Natural killer cell (primary cell): ENCODE measurements at regions not wholly inside any gene's neighbourhood (a gene's known extent, or its start where the extent isn't known, plus 50 kb on each side); places are given as distances from the start of the nearest gene placed in this dataset.

Experiments used
- ATAC-seq, 3 donors: fragments of 150-1000 bp in 2 of 3; fragments of 200-7000 bp in 1 of 3; cut with Tn5 transposase; 1 replicate in 1 of 3; 2 replicates in 2 of 3; pipeline ENCODE4 v1.10.0; 2021; ENCODE audit warnings: mild to moderate bottlenecking in 2 of 3, moderate library complexity in 2 of 3
- DNase-seq, 2 donors: peaks; one replicate each; pipeline versions ENCODE4 v3.0.0 to v3.0.0-alpha.2; 2013 to 2021; ENCODE audit warnings: mixed read lengths in 1 of 2
- H3K27ac ChIP-seq: one replicate; pipeline ENCODE4 v1.5.1; 2013; ENCODE audit warnings: mild to moderate bottlenecking, low read length
- H3K27me3 ChIP-seq: one replicate; pipeline ENCODE4 v1.6.1; 2013; ENCODE audit warnings: low read length; ENCODE audit not compliant: control insufficient read depth, insufficient read depth
- H3K36me3 ChIP-seq: one replicate; pipeline ENCODE4 v1.6.1; 2013; ENCODE audit warnings: low read length; ENCODE audit not compliant: control insufficient read depth, insufficient read depth
- H3K4me1 ChIP-seq: one replicate; pipeline ENCODE4 v1.6.1; 2013; ENCODE audit warnings: low read length; ENCODE audit not compliant: control insufficient read depth, insufficient read depth
- H3K4me3 ChIP-seq: one replicate; pipeline ENCODE4 v1.5.1; 2013; ENCODE audit warnings: low read length
- H3K9me3 ChIP-seq: one replicate; pipeline ENCODE4 v1.6.1; 2013; ENCODE audit warnings: low read length; ENCODE audit not compliant: control insufficient read depth, insufficient read depth
- H3K27ac Mint-ChIP-seq, 2 donors: one replicate each; pipeline ENCODE4 v1.8.0; 2022; ENCODE audit warnings: mild to moderate bottlenecking in 2 of 2, mixed read lengths in 2 of 2, moderate library complexity in 1 of 2
- H3K27me3 Mint-ChIP-seq, 2 donors: one replicate each; pipeline ENCODE4 v1.8.0; 2022; ENCODE audit warnings: low read depth in 2 of 2, mixed read lengths in 2 of 2
- H3K36me3 Mint-ChIP-seq: one replicate; pipeline ENCODE4 v1.8.0; 2022; ENCODE audit warnings: mixed read lengths
- H3K4me1 Mint-ChIP-seq, 2 donors: one replicate each; pipeline ENCODE4 v1.8.0; 2022; ENCODE audit warnings: mixed read lengths in 2 of 2
- H3K4me3 Mint-ChIP-seq: one replicate; pipeline ENCODE4 v1.8.0; 2022; ENCODE audit warnings: mild to moderate bottlenecking, moderate library complexity, mixed read lengths
- H3K9me3 Mint-ChIP-seq, 2 donors: one replicate each; pipeline ENCODE4 v1.8.0; 2022; ENCODE audit warnings: mixed read lengths in 2 of 2
- WGBS: methylation state at CpG from one replicate; pipeline ENCODE4 v1.1.7; 2013; ENCODE audit warnings: missing lambda C conversion rate; ENCODE audit not compliant: insufficient coverage; 5-methylcytosine and 5-hydroxymethylcytosine counted together
- intact Hi-C: fragments of 100-400 bp; cut with micrococcal nuclease; formaldehyde crosslinking; loops from one replicate; pipeline ENCODE4 v1.14.2; 2022
- TF ChIP-seq, protein P1 (sequence below): fragments of 200-600 bp; IDR thresholded peaks from one replicate; pipeline ENCODE4 v1.8.0; 2022; ENCODE audit warnings: antibody characterized with exemption

DNA sequence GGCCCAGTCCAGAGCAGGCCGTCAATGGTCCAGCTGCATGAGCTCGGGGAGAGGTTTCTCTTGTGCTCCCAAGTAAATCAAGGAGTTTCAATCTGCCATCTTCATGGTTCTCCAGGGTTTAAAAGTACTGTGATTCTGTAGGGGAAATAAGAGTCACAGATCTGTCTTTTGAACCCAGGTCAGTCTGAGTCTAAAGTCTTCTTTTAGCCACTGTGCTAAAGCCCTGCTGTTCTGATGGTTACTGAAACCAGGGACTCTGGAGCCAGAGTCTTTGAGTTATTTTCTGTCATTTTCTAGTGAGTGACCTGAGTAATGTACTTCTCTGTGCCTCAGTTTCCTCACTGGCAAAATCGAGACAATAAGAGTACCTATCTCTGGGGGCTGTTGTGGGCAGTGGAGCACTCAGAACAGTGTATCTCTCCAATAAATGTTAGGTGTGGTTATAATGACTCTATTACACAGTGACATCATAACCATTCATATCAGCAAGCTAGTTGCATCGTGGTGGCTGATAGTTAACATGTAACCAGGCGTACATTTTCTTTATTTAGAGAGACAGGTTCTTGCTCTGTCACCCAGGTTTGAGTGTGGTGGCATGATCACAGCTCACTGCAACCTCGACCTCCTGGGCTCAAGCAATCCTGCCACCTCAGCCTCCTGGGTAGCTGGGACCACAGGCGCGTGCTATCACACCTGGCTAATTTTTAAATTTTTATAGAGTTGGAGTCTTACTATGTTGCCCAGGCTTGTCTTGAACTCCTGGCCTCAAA lies 74.6 kb upstream of the KCNG1 start:
- no peaks in the 10 kb centered on the region for H3K9me3 Mint-ChIP-seq
- Histone ChIP-seq H3K9me3 (no peaks in the 10 kb centered on the region), H3K27ac (no peak overlapping the region), H3K36me3 (no peaks in the 10 kb centered on the region), H3K4me1 (peaks cover 3% of the 10 kb centered on the region), H3K4me3 (no peak overlapping the region), H3K27me3 (no peaks in the 10 kb centered on the region)
- intact Hi-C loops, result no loop called here
- no peak overlapping the region for H3K4me3 Mint-ChIP-seq
- H3K4me1 Mint-ChIP-seq, result peaks cover 0 to 1% of the 10 kb centered on the region in 2 donors
- 84% methylated on average over 7 of the region's 8 CpGs for WGBS
- ATAC-seq, result no peak
- peaks cover 8 to 28% of the 10 kb centered on the region in 2 donors for H3K27me3 Mint-ChIP-seq
- H3K27ac Mint-ChIP-seq, result no peak overlapping the region
- TF ChIP-seq, protein P1, sequence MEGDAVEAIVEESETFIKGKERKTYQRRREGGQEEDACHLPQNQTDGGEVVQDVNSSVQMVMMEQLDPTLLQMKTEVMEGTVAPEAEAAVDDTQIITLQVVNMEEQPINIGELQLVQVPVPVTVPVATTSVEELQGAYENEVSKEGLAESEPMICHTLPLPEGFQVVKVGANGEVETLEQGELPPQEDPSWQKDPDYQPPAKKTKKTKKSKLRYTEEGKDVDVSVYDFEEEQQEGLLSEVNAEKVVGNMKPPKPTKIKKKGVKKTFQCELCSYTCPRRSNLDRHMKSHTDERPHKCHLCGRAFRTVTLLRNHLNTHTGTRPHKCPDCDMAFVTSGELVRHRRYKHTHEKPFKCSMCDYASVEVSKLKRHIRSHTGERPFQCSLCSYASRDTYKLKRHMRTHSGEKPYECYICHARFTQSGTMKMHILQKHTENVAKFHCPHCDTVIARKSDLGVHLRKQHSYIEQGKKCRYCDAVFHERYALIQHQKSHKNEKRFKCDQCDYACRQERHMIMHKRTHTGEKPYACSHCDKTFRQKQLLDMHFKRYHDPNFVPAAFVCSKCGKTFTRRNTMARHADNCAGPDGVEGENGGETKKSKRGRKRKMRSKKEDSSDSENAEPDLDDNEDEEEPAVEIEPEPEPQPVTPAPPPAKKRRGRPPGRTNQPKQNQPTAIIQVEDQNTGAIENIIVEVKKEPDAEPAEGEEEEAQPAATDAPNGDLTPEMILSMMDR, result no peak
- DNase-seq, result no peak
- no peaks in the 10 kb centered on the region for H3K36me3 Mint-ChIP-seq

DNA sequence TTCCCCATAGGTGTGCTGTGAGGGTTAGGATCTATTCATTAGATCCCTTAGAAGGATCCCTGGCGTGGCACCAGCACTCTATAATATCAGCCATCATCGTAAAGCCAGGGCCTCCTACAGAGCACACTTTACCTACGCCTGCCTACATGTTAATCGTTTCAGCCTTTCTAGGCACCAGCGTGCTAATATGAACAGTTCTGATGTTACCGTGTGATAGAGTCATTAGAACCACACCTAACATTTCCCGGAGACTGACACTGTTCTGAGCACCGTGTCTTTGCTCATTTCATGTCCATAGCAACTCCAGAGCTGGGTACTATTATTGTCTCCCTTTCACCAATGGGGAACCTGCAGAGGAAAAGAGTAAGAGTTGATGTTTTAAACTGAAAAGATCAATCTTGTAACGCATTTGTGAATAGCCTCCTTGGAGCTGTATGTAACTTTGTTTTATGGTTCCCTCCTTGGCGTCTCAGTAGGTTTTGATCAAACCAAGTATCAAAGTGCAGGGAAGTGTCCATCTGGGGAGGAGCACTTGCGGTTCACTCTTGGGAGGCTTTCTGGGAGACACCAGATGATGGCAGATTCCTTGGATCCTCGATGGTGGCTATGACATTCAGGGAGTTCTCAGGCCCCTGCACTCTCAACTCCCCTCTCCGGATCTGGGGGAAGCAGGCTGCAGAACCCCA lies 73.8 kb upstream of the KCNG1 start:
- ATAC-seq, result no peak
- Histone ChIP-seq H3K4me1 (peaks cover 3% of the 10 kb centered on the region), H3K4me3 (no peak overlapping the region), H3K27ac (no peak overlapping the region), H3K9me3 (no peaks in the 10 kb centered on the region), H3K27me3 (no peaks in the 10 kb centered on the region), H3K36me3 (no peaks in the 10 kb centered on the region)
- Mint-ChIP-seq H3K4me3 (no peak overlapping the region), H3K27ac (no peak overlapping the region), H3K27me3 (peaks cover 15 to 36% of the 10 kb centered on the region in 2 donors), H3K9me3 (no peaks in the 10 kb centered on the region), H3K4me1 (peaks cover 5 to 10% of the 10 kb centered on the region in 2 donors), H3K36me3 (no peaks in the 10 kb centered on the region)
- intact Hi-C loops, result no loop called here
- TF ChIP-seq, protein P1, result no peak
- DNase-seq, result no peak
- 88% methylated on average over 12 of the region's 13 CpGs for WGBS

DNA sequence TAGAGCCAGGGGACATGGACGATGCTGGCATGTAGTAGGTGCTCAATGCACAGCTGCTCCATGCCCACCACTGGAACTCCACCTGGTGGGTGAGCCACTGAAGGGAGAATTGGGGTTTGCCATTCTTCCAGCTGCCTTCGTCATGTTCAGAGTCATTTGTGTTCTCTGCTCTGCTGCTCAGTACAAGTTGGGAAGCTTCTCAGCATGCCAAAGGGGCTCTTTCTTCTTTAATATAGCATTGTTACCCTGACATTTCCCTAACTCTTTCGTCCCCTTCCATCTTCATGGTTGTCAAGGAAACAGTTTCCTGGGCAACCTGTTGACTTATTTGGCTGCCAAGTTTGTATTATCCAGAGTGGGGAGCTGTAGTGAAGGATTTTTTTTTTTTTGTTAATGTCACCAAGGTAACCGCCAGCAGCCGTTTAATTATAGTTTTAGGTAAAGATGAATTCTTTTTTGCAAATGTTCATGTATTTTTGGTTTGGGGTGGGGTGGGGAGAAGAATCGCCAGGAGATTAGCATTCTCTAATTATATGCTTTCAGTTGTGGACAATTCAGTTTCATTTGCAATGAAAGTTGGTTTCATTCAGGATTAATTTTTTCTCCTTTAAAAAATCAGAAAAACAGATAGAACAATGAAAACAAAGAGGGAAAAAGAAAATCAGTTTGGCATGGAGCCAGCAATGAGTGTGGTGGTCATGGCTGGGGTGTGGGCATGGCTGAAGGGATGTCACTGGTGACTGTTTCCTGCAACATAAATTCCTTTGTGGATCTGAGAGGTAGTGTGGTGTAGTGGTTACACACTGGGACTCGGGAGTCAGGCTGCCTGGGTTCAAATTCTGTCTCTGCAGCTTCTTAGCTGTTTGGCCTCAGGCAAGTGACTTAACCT lies 73.0 kb upstream of the KCNG1 start:
- Mint-ChIP-seq H3K4me1 (peaks cover 9 to 13% of the 10 kb centered on the region in 2 donors), H3K4me3 (no peak overlapping the region), H3K36me3 (no peaks in the 10 kb centered on the region), H3K27ac (no peak overlapping the region), H3K27me3 (peaks cover 22 to 45% of the 10 kb centered on the region in 2 donors), H3K9me3 (no peaks in the 10 kb centered on the region)
- no peaks in the 10 kb centered on the region for H3K27me3 ChIP-seq
- intact Hi-C loops, result no loop called here
- TF ChIP-seq, protein P1, result no peak
- DNase-seq (no peak), ATAC-seq (no peak)
- WGBS, result 69% methylated on average over 6 of the region's 7 CpGs
- no peak overlapping the region for H3K4me3 ChIP-seq
- no peaks in the 10 kb centered on the region for H3K9me3 ChIP-seq
- H3K27ac ChIP-seq, result no peak overlapping the region
- H3K36me3 ChIP-seq, result no peaks in the 10 kb centered on the region
- peaks cover 3% of the 10 kb centered on the region for H3K4me1 ChIP-seq
